Gastroesophageal sphincter (tissue), 3 donors: ENCODE measurements at regions not wholly inside any gene's neighbourhood (a gene's known extent, or its start where the extent isn't known, plus 50 kb on each side); places are given as distances from the start of the nearest gene placed in this dataset.

Source experiments
- EP300 ChIP-seq: sonication (generic); formaldehyde crosslinking; IDR thresholded peaks from one replicate; pipeline ENCODE4 v1.6.1; 2017; ENCODE audit warnings: antibody characterized with exemption, mild to moderate bottlenecking
- POLR2A ChIP-seq, 2 donors: fragments of 450-650 bp; IDR thresholded peaks; one replicate each; pipeline ENCODE4 v1.6.1; 2017; ENCODE audit warnings: antibody characterized with exemption in 2 of 2, mild to moderate bottlenecking in 2 of 2, moderate library complexity in 1 of 2
- POLR2AphosphoS5 ChIP-seq: sonication (generic); formaldehyde crosslinking; IDR thresholded peaks from one replicate; pipeline ENCODE4 v1.6.1; 2017; ENCODE audit warnings: antibody characterized with exemption
- TF ChIP-seq, protein P1 (sequence below), 4 experiments: fragments of 200-600 bp in 2 of 4; fragments of 450-650 bp in 2 of 4; sonication (generic) in 1 of 4; IDR thresholded peaks; one replicate each; pipeline ENCODE4 v1.5.1; 2017 to 2019; ENCODE audit warnings: antibody characterized with exemption in 4 of 4, mild to moderate bottlenecking in 2 of 4, moderate library complexity in 2 of 4

DNA sequence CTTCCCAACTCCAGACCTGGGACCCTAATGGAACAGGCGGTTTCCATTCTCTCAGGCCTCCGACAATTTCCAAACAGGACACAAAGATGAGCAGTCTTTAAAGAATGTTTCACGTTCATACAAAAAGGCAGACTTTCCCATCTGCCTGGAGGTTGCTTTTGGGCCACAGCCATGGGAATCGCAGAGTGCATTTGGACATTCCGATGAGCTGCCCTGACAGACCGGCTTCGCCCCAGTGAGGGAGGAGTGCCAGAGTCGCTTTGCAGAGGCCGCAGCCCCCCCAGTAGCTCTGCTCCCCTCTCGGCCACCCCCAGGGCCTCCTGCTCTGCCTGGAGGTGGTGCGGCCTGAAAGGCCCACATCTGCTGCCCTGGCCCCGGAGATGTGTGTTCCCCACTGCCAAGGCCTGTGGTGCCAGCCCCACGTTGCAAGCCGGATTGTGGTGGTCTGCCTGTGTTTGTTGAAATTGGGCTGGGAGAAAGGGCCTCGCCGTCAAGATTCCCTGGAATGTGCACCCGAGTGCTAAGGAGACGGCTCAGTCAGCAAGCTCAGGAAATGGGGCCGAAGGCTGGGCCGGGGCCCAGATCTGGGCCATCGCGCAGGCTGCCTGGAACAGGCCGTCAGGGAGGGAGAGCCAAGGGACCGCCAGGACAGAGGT lies 89.8 kb downstream of the C16orf95 start:
- TF ChIP-seq, protein P1, sequence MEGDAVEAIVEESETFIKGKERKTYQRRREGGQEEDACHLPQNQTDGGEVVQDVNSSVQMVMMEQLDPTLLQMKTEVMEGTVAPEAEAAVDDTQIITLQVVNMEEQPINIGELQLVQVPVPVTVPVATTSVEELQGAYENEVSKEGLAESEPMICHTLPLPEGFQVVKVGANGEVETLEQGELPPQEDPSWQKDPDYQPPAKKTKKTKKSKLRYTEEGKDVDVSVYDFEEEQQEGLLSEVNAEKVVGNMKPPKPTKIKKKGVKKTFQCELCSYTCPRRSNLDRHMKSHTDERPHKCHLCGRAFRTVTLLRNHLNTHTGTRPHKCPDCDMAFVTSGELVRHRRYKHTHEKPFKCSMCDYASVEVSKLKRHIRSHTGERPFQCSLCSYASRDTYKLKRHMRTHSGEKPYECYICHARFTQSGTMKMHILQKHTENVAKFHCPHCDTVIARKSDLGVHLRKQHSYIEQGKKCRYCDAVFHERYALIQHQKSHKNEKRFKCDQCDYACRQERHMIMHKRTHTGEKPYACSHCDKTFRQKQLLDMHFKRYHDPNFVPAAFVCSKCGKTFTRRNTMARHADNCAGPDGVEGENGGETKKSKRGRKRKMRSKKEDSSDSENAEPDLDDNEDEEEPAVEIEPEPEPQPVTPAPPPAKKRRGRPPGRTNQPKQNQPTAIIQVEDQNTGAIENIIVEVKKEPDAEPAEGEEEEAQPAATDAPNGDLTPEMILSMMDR (IDR thresholded peaks at IDR 0.05) = no peak
- TF ChIP-seq POLR2AphosphoS5 (no peak), POLR2A (IDR thresholded peaks at IDR 0.05) (no peak), EP300 (no peak)
